Right renal cortex interstitium (tissue), 3 donors: ENCODE measurements at regions not wholly inside any gene's neighbourhood (a gene's known extent, or its start where the extent isn't known, plus 50 kb on each side); places are given as distances from the start of the nearest gene placed in this dataset.
"Not testable (repeated sequence)": the region's sequence is repeated elsewhere in the genome, so short reads cannot be mapped to it uniquely, and the experiment has no call there.

Experiments
- DNase-seq, 3 donors: peaks; one replicate each; pipeline ENCODE4 v3.0.0-alpha.2; 2013; ENCODE audit warnings: low read depth in 3 of 3, low spot score in 2 of 3

- no peak for DNase-seq
Observed at GRCh38 chr20:29762620-29763019, 1494.8 kb upstream of the DEFB115 start.

GRCh38 chr20:29763821-29764511 lies 1493.5 kb upstream of the DEFB115 start:
- DNase-seq = no peak

GRCh38 chr20:29764922-29765610 lies 1492.4 kb upstream of the DEFB115 start:
- not testable (repeated sequence) for DNase-seq

- not testable (repeated sequence) for DNase-seq
Observed at GRCh38 chr20:29778033-29778432, 1479.4 kb upstream of the DEFB115 start.

- DNase-seq = not testable (repeated sequence)
Observed at GRCh38 chr20:29781217-29781616, 1476.2 kb upstream of the DEFB115 start.

- DNase-seq = not testable (repeated sequence)
Observed at GRCh38 chr20:29781891-29782290, 1475.6 kb upstream of the DEFB115 start.

- not testable (repeated sequence) for DNase-seq
Observed at GRCh38 chr20:29787456-29787855, 1470.0 kb upstream of the DEFB115 start.

- DNase-seq = no peak
Observed at GRCh38 chr20:29790510-29790909, 1467.0 kb upstream of the DEFB115 start.

GRCh38 chr20:29831508-29831907 lies 1426.0 kb upstream of the DEFB115 start:
- not testable (repeated sequence) for DNase-seq

GRCh38 chr20:29868014-29868413 lies 1389.5 kb upstream of the DEFB115 start:
- not testable (repeated sequence) for DNase-seq

GRCh38 chr20:29868688-29869087 lies 1388.8 kb upstream of the DEFB115 start:
- not testable (repeated sequence) for DNase-seq

GRCh38 chr20:29871816-29872215 lies 1385.6 kb upstream of the DEFB115 start:
- not testable (repeated sequence) for DNase-seq

GRCh38 chr20:29873946-29874345 lies 1383.5 kb upstream of the DEFB115 start:
- DNase-seq = peak in 1 of 3 donors; percentile 19

- DNase-seq = no peak
Observed at GRCh38 chr20:29874476-29875202, 1382.8 kb upstream of the DEFB115 start.

GRCh38 chr20:29875321-29876083 lies 1382.0 kb upstream of the DEFB115 start:
- DNase-seq = not testable (repeated sequence)

- DNase-seq = not testable (repeated sequence)
Observed at GRCh38 chr20:29876084-29876910, 1381.2 kb upstream of the DEFB115 start.

GRCh38 chr20:29876911-29877285 lies 1380.6 kb upstream of the DEFB115 start:
- no peak for DNase-seq

- not testable (repeated sequence) for DNase-seq
Observed at GRCh38 chr20:29877411-29878280, 1379.8 kb upstream of the DEFB115 start.

GRCh38 chr20:29878281-29878741 lies 1379.2 kb upstream of the DEFB115 start:
- DNase-seq = no peak
